Calu3 (cell line): ENCODE measurements at regions not wholly inside any gene's neighbourhood (a gene's known extent, or its start where the extent isn't known, plus 50 kb on each side); places are given as distances from the start of the nearest gene placed in this dataset.

Source experiments
- BruUV-seq: library from RNA; stranded (reverse); fragments of 400-500 nt; replicated peaks from 2 replicates; lab custom pipeline; 2021; lab: Mats Ljungman, UMichigan
- CTCF ChIA-PET: fragments of 300-600 bp; sonication (Branson Sonifier 250); formaldehyde crosslinking; loops from one replicate; lab custom pipeline; 2022; ENCODE audit warnings: antibody characterized with exemption; lab: Charles Lee
- DNase-seq: peaks from one replicate; pipeline ENCODE4 v3.0.0; 2022
- H3K27ac Mint-ChIP-seq: one replicate; pipeline ENCODE4 v1.8.0; 2022; ENCODE audit warnings: mixed read lengths; ENCODE audit not compliant: unreplicated experiment
- H3K27me3 Mint-ChIP-seq: one replicate; pipeline ENCODE4 v1.8.0; 2022; ENCODE audit warnings: mixed read lengths; ENCODE audit not compliant: unreplicated experiment
- H3K36me3 Mint-ChIP-seq: one replicate; pipeline ENCODE4 v1.8.0; 2022; ENCODE audit warnings: mild to moderate bottlenecking, moderate library complexity, mixed read lengths; ENCODE audit not compliant: insufficient read depth, unreplicated experiment
- H3K4me1 Mint-ChIP-seq: one replicate; pipeline ENCODE4 v1.8.0; 2022; ENCODE audit warnings: mild to moderate bottlenecking, low read depth, mixed read lengths; ENCODE audit not compliant: unreplicated experiment
- H3K4me3 Mint-ChIP-seq: one replicate; pipeline ENCODE4 v1.8.0; 2022; ENCODE audit warnings: mild to moderate bottlenecking, low read depth, moderate library complexity, mixed read lengths; ENCODE audit not compliant: unreplicated experiment
- H3K9me3 Mint-ChIP-seq: one replicate; pipeline ENCODE4 v1.8.0; 2022; ENCODE audit warnings: low read depth, mixed read lengths; ENCODE audit not compliant: unreplicated experiment
- CTCF ChIP-seq: fragments of 200-600 bp; IDR thresholded peaks from one replicate; pipeline ENCODE4 v1.8.0; 2022; ENCODE audit warnings: antibody characterized with exemption; ENCODE audit not compliant: unreplicated experiment
- intact Hi-C: fragments of 100-400 bp; cut with micrococcal nuclease; formaldehyde crosslinking; loops from one replicate; pipeline ENCODE4 v1.10.0; 2022; ENCODE audit not compliant: unreplicated experiment

GRCh38 chr4:107130157-107130556, 94.0 kb upstream of the DKK2 start:
- CTCF ChIA-PET = no interaction called here
- Mint-ChIP-seq H3K9me3 (no peaks in the 10 kb centered on the region), H3K4me1 (no peaks in the 10 kb centered on the region), H3K27me3 (no peaks in the 10 kb centered on the region), H3K27ac (no peak overlapping the region), H3K4me3 (no peak overlapping the region), H3K36me3 (no peaks in the 10 kb centered on the region)
- TF ChIP-seq CTCF = no peak
- no TSS peak for BruUV-seq
- intact Hi-C loops = no loop called here
- DNase-seq = no peak

- H3K4me1 Mint-ChIP-seq = no peaks in the 10 kb centered on the region
- no peak overlapping the region for H3K4me3 Mint-ChIP-seq
- no peaks in the 10 kb centered on the region for H3K36me3 Mint-ChIP-seq
- no peaks in the 10 kb centered on the region for H3K9me3 Mint-ChIP-seq
- CTCF ChIA-PET = no interaction called here
- no peak overlapping the region for H3K27ac Mint-ChIP-seq
- no peak for DNase-seq
- intact Hi-C loops = no loop called here
- no TSS peak for BruUV-seq
- H3K27me3 Mint-ChIP-seq = no peaks in the 10 kb centered on the region
- no peak for TF ChIP-seq CTCF
These were observed 93.5 kb upstream of the DKK2 start for GRCh38 chr4:107129611-107130010.

GRCh38 chr4:107129076-107129475, 93.0 kb upstream of the DKK2 start:
- H3K4me1 Mint-ChIP-seq = no peaks in the 10 kb centered on the region
- H3K27me3 Mint-ChIP-seq = no peaks in the 10 kb centered on the region
- H3K27ac Mint-ChIP-seq = no peak overlapping the region
- CTCF ChIA-PET = no interaction called here
- H3K36me3 Mint-ChIP-seq = no peaks in the 10 kb centered on the region
- TF ChIP-seq CTCF = no peak
- no peaks in the 10 kb centered on the region for H3K9me3 Mint-ChIP-seq
- intact Hi-C loops = no loop called here
- BruUV-seq = no TSS peak
- DNase-seq = no peak
- no peak overlapping the region for H3K4me3 Mint-ChIP-seq

- Mint-ChIP-seq H3K9me3 (no peaks in the 10 kb centered on the region), H3K4me3 (no peak overlapping the region), H3K27me3 (no peaks in the 10 kb centered on the region), H3K36me3 (no peaks in the 10 kb centered on the region), H3K27ac (no peak overlapping the region), H3K4me1 (no peaks in the 10 kb centered on the region)
- no peak for TF ChIP-seq CTCF
- CTCF ChIA-PET = no interaction called here
- intact Hi-C loops = no loop called here
- no TSS peak for BruUV-seq
- no peak for DNase-seq
These were observed 92.0 kb upstream of the DKK2 start for GRCh38 chr4:107128116-107128515.

- intact Hi-C loops = no loop called here
- DNase-seq = no peak
- Mint-ChIP-seq H3K9me3 (no peaks in the 10 kb centered on the region), H3K27me3 (no peaks in the 10 kb centered on the region), H3K27ac (no peak overlapping the region), H3K4me3 (no peak overlapping the region), H3K36me3 (no peaks in the 10 kb centered on the region), H3K4me1 (no peaks in the 10 kb centered on the region)
- TF ChIP-seq CTCF = no peak
- CTCF ChIA-PET = no interaction called here
- BruUV-seq = no TSS peak
These were observed 89.4 kb upstream of the DKK2 start for GRCh38 chr4:107125496-107125895.
